Mucosa of rectum (tissue), 2 donors: ENCODE measurements at regions not wholly inside any gene's neighbourhood (a gene's known extent, or its start where the extent isn't known, plus 50 kb on each side); places are given as distances from the start of the nearest gene placed in this dataset.

Source experiments
- H3K27ac ChIP-seq, 2 donors: one replicate each; pipeline ENCODE4 v1.7.0; 2013; ENCODE audit warnings: inconsistent platforms in 2 of 2, low read depth in 2 of 2, low read length in 2 of 2
- H3K27me3 ChIP-seq, 2 donors: one replicate each; pipeline ENCODE4 v1.7.0; 2013; ENCODE audit warnings: low read length in 2 of 2; ENCODE audit not compliant: control insufficient read depth in 2 of 2, insufficient read depth in 2 of 2
- H3K36me3 ChIP-seq, 2 donors: one replicate each; pipeline ENCODE4 v1.7.0; 2013; ENCODE audit warnings: low read length in 2 of 2; ENCODE audit not compliant: control insufficient read depth in 2 of 2, insufficient read depth in 2 of 2
- H3K4me1 ChIP-seq, 2 donors: one replicate each; pipeline ENCODE4 v1.7.0; 2013; ENCODE audit warnings: low read length in 2 of 2, mild to moderate bottlenecking in 1 of 2; ENCODE audit not compliant: control insufficient read depth in 2 of 2, insufficient read depth in 2 of 2
- H3K4me3 ChIP-seq, 2 donors: one replicate each; pipeline ENCODE4 v1.7.0; 2013; ENCODE audit warnings: low read length in 2 of 2
- H3K9ac ChIP-seq, 2 donors: one replicate each; pipeline ENCODE4 v1.7.0; 2013; ENCODE audit warnings: low read length in 2 of 2, low read depth in 1 of 2, mild to moderate bottlenecking in 1 of 2
- H3K9me3 ChIP-seq, 2 donors: one replicate each; pipeline ENCODE4 v1.7.0; 2013; ENCODE audit warnings: low read length in 2 of 2; ENCODE audit not compliant: control insufficient read depth in 2 of 2
- donor health status: healthy.
- donor health status: Normal muscosa, but diverticular disease.

DNA sequence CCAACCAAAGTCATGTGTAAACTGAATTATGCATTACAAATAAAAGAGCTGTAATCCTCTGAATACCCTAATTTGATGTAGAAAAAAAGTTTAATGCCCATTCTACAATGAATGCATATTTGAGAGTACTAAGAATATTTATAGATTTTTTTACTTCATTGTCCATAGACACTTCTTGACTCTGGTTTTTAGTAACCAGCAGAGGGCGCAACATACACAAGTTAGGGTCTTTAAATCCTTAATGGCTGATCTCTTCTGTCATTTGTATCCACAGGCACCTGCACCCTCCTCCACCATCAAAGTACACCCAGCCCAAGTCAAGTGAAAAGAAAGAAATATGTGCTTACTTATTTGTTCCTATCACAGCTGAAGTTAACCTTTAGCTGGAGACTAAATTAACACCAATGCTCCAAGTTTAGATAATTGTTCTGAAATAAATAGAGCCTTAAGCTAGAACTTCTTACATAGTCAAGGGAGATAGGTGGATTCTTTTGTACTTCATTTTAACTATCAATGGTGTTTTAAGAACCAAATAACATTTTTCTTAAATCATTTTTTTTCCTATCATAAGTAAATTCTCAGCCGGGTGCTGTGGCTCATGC, 524.2 kb upstream of the DAB2 start:
- Histone ChIP-seq H3K9me3 (no peaks in the 10 kb centered on the region), H3K9ac (no peak overlapping the region), H3K27ac (no peak overlapping the region), H3K27me3 (no peaks in the 10 kb centered on the region), H3K4me1 (no peaks in the 10 kb centered on the region), H3K36me3 (no peaks in the 10 kb centered on the region), H3K4me3 (no peak overlapping the region)

DNA sequence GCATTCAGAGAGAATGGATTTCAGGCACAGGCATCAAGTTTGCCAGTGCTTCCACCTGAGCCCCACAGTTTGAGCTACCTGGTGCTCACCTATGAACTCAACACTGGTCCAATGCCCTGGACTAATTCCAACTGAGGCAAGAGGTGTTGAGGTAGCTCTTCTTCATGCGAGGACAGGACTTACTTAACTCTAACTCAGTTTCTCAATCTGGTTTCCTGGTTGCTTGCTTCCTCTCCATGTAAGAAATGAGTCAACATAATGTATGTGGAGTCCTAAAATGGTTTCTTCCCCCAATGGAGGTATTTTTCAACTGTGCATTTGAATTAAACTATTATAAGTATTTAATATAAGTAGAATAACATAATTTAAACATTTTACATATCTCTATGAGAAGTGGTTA, 523.6 kb upstream of the DAB2 start:
- H3K36me3 ChIP-seq = no peaks in the 10 kb centered on the region
- no peak overlapping the region for H3K4me3 ChIP-seq
- H3K27ac ChIP-seq = no peak overlapping the region
- H3K27me3 ChIP-seq = no peaks in the 10 kb centered on the region
- H3K4me1 ChIP-seq = no peaks in the 10 kb centered on the region
- no peaks in the 10 kb centered on the region for H3K9me3 ChIP-seq
- H3K9ac ChIP-seq = no peak overlapping the region

DNA sequence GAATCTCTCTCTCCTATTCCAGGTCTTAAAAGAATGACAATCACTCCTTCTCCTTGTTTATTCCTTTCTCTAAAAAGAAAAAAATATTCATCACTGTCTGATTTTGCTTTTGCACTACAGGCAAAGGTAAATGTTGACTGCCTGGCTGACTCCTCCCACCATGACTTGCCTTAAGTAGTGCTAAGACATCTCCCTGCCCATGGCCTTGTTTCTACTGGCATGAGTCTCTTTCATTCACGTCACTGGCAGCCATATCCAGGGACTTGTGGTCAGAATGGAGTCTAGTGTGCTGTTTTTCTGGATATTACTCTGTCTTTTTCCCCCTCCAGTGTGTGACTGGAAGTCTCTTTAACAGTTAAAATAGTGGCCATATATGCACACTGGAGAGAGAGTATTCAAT, 522.9 kb upstream of the DAB2 start:
- no peaks in the 10 kb centered on the region for H3K36me3 ChIP-seq
- no peak overlapping the region for H3K9ac ChIP-seq
- H3K4me3 ChIP-seq = no peak overlapping the region
- no peaks in the 10 kb centered on the region for H3K9me3 ChIP-seq
- H3K27me3 ChIP-seq = no peaks in the 10 kb centered on the region
- no peak overlapping the region for H3K27ac ChIP-seq
- H3K4me1 ChIP-seq = no peaks in the 10 kb centered on the region

DNA sequence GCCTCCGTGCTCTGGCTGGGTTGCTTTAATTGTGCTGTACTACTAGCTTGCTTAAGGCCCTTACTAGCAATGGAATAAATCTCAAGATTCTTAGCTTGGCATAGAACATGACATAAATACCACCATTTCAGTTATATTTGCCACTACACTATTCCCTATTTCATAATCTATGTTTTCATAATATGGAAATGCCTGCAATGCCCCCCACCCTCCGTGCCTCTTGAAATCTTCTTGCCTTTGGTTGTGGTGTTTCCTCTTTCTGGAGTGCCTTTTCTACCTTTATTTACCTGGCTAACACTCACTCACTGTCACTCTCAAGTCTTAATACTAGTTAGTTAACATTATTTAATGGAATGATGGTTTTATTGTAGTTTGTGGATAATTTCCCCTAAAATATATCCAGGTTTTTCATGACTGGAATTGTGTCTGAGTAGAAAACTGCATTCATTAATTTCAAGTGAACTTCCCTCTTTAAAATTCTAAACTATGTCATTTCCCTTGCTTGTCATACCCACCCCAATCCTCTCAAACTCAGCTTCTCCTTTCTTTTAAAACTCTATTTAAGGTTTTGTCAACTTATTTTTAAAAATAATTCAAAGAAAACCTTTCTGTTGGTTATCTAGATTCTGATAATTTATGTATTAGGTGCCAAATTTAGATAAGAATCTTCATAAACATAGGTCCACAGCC, 521.7 kb upstream of the DAB2 start:
- Histone ChIP-seq H3K4me3 (no peak overlapping the region), H3K9me3 (no peaks in the 10 kb centered on the region), H3K9ac (no peak overlapping the region), H3K27me3 (no peaks in the 10 kb centered on the region), H3K4me1 (no peaks in the 10 kb centered on the region), H3K27ac (no peak overlapping the region), H3K36me3 (no peaks in the 10 kb centered on the region)

DNA sequence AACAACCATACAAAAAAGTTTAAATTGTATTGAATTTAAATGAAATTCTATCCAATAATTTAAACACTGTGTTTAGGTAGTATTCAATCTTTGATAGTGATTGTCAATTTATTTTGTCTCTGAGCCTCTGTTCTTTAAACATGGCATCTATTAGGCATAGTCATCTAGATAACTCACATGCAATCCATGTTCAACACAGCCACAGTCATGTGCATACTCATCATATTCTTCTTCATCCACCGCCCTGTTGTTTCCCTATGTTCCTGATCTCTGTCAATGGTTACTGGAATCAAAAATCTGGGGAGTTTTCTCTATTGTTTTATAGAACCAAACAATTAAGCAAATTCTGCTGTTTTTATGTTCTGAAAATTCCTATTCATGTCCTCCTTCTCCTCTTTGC, 521.1 kb upstream of the DAB2 start:
- Histone ChIP-seq H3K36me3 (no peaks in the 10 kb centered on the region), H3K4me1 (no peaks in the 10 kb centered on the region), H3K4me3 (no peak overlapping the region), H3K9ac (no peak overlapping the region), H3K27ac (no peak overlapping the region), H3K9me3 (no peaks in the 10 kb centered on the region), H3K27me3 (no peaks in the 10 kb centered on the region)

DNA sequence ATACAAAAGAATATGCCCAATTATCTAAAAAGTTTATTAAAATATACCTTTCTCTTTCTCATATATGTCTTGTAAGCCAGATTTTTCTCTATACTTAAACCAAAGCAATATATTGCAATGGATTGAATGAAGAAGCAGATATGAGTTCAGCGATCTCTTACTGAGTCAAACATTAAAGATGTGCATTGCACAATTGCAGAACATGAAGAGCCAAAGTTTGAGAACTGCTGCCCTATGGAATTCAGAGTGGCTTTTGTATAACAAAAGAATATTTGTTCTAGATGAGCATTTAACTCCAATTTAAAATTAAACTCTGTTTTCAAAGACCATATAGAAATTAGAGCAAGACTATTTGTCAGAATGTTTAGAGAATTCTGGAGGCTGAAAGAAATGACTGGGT, 519.0 kb upstream of the DAB2 start:
- no peaks in the 10 kb centered on the region for H3K9me3 ChIP-seq
- H3K4me1 ChIP-seq = no peaks in the 10 kb centered on the region
- no peak overlapping the region for H3K9ac ChIP-seq
- no peak overlapping the region for H3K4me3 ChIP-seq
- no peak overlapping the region for H3K27ac ChIP-seq
- no peaks in the 10 kb centered on the region for H3K27me3 ChIP-seq
- no peaks in the 10 kb centered on the region for H3K36me3 ChIP-seq

DNA sequence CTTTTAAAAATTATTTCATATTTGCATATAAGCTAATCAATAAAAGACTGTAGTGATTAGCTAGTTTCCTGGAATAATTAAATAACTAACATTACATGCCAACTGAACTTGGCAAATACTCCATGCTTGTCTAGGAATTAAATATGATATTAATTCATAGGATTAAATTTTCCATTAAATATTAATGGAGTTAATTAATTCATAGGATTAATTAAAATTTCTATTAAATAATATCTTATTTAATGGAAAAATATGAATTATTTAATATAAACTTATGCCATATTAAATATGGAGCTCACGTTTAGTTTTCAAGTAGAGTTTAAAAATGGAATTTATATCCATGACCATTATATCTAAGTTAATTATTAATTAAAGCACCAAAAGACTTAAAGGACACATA, 517.8 kb upstream of the DAB2 start:
- Histone ChIP-seq H3K27ac (no peak overlapping the region), H3K9ac (no peak overlapping the region), H3K4me3 (no peak overlapping the region), H3K27me3 (no peaks in the 10 kb centered on the region), H3K4me1 (no peaks in the 10 kb centered on the region), H3K36me3 (no peaks in the 10 kb centered on the region), H3K9me3 (no peaks in the 10 kb centered on the region)

DNA sequence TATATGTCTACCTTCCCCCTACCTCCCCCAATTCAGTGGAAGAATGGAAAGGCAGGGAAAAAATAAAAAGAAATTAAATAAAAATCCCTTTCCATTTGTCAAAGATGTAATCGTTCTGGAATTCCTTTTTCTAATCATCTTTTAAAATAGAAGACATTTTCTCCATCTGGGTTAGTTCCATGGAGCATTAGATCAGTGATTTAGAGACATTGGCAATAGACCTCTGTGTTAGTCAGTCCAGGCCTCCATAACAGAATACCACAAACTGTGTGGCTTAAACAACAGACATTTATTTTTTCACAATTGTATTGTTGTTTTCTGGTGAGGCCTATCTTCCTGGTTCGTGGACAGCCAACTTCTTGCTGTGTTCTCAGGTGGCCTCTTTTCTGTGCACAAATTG, 516.6 kb upstream of the DAB2 start:
- H3K36me3 ChIP-seq = no peaks in the 10 kb centered on the region
- H3K4me1 ChIP-seq = no peaks in the 10 kb centered on the region
- no peak overlapping the region for H3K4me3 ChIP-seq
- H3K9me3 ChIP-seq = no peaks in the 10 kb centered on the region
- H3K9ac ChIP-seq = no peak overlapping the region
- H3K27ac ChIP-seq = no peak overlapping the region
- H3K27me3 ChIP-seq = no peaks in the 10 kb centered on the region

DNA sequence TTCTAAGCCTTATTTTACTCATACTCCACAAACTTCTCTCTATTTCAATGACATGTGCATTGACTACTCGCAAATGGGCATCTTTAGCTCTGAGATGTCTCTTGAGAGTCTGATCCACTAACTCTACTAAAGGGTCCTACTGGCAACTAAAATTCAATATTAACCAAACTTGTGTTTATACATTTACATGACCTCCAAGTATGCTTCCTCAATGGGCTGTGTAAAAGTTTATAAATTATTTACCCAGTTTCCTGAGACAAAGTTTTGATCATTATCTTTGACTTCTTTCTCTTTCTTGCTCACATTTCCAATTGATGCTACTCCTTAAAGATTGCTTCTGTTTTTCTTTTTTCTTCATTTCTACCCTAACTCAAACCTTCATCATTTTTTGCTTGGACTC, 510.1 kb upstream of the DAB2 start:
- Histone ChIP-seq H3K27me3 (no peaks in the 10 kb centered on the region), H3K27ac (no peak overlapping the region), H3K4me3 (no peak overlapping the region), H3K4me1 (no peaks in the 10 kb centered on the region), H3K9me3 (no peaks in the 10 kb centered on the region), H3K36me3 (no peaks in the 10 kb centered on the region), H3K9ac (no peak overlapping the region)

DNA sequence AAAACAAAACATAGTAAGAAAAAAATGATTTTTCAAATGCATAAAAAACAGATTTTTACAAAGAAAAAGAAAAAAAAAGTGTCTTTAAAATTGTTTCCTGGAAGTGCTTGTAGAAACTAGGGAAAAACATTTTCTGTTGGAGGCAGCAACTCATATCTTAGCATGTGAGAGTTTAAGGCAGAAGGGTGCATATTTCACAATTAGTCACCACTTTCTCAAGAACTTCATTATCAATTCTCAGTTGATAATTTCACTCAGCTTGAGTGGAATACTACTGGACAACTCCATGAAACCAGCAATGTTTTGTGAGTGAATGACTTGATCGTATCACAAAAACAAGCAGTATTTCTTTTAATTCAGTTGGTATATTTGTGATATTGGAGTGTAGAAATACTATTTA, 508.3 kb upstream of the DAB2 start:
- H3K27ac ChIP-seq = no peak overlapping the region
- H3K4me3 ChIP-seq = no peak overlapping the region
- H3K9me3 ChIP-seq = no peaks in the 10 kb centered on the region
- no peak overlapping the region for H3K9ac ChIP-seq
- no peaks in the 10 kb centered on the region for H3K36me3 ChIP-seq
- H3K4me1 ChIP-seq = no peaks in the 10 kb centered on the region
- H3K27me3 ChIP-seq = no peaks in the 10 kb centered on the region
